GM20000 (cell line): ENCODE measurements at regions not wholly inside any gene's neighbourhood (a gene's known extent, or its start where the extent isn't known, plus 50 kb on each side); places are given as distances from the start of the nearest gene placed in this dataset.

Source experiments
- DNase-seq: peaks from one replicate; pipeline ENCODE4 v3.0.0; 2012; ENCODE audit warnings: low spot score
- CTCF ChIP-seq: IDR thresholded peaks from 2 replicates; pipeline ENCODE4 v1.5.1; 2012; ENCODE audit warnings: mild to moderate bottlenecking, control low read depth; ENCODE audit errors: extremely low read depth, missing control alignments

- no peak for TF ChIP-seq CTCF
Measured at GRCh38 chr4:125750399-125750798, 435.6 kb downstream of the FAT4 start.

GRCh38 chr4:125750828-125751466, 436.2 kb downstream of the FAT4 start:
- no peak for DNase-seq
- no peak for TF ChIP-seq CTCF

More at GRCh38 chr4:125750399-125750798, 435.6 kb downstream of the FAT4 start:
- DNase-seq, result no peak

- TF ChIP-seq CTCF, result no peak
- no peak for DNase-seq
Measured at GRCh38 chr4:125758438-125758837, 443.7 kb downstream of the FAT4 start.

GRCh38 chr4:125760201-125760819, 445.6 kb downstream of the FAT4 start:
- no peak for TF ChIP-seq CTCF
- DNase-seq, result no peak

GRCh38 chr4:125760956-125761355, 446.2 kb downstream of the FAT4 start:
- no peak for DNase-seq
- no peak for TF ChIP-seq CTCF

GRCh38 chr4:125762537-125762936, 447.8 kb downstream of the FAT4 start:
- no peak for DNase-seq
- TF ChIP-seq CTCF, result no peak

- DNase-seq, result no peak
- TF ChIP-seq CTCF, result no peak
Measured at GRCh38 chr4:125765941-125766340, 451.2 kb downstream of the FAT4 start.
